GM12892 (cell line): ENCODE measurements at regions not wholly inside any gene's neighbourhood (a gene's known extent, or its start where the extent isn't known, plus 50 kb on each side); places are given as distances from the start of the nearest gene placed in this dataset.

Experiments used
- POLR2A ChIP-seq: IDR thresholded peaks from 2 replicates; pipeline ENCODE4 v1.6.1; 2011; ENCODE audit warnings: low read depth, low read length, control low read depth
- TAF1 ChIP-seq: IDR thresholded peaks from 2 replicates; pipeline ENCODE4 v1.6.1; 2011; ENCODE audit warnings: low read depth, mild to moderate bottlenecking, control low read depth, low read length, borderline replicate concordance

DNA sequence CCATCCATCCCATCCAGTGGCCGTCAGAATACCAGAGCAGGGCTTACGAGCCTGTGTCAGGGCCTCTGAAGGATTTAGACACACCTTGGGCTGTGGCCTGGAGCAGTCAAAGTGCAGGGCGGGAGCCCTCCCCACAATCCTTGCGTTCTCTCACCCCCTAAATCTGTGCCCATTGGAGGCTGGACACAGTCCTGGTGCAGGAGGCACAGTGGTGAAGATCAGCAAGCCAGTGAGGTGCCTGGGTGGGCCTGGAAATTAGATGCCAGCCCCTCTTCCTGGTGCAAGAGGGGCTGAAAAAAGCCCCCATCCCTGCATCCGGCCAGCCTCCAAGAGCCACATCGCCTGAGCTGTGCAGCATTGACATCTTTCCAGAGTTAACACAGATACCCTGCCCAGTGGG lies 1045.8 kb downstream of the TBC1D22A start:
- no peak for TF ChIP-seq POLR2A
- TF ChIP-seq TAF1, result no peak
